ENCODE measurements at regions not wholly inside any gene's neighbourhood (a gene's known extent, or its start where the extent isn't known, plus 50 kb on each side); places are given as distances from the start of the nearest gene placed in this dataset.

GRCh38 chr1:38607526-38607925 lies 252.0 kb downstream of the RRAGC start:
- H3K4me1 Mint-ChIP-seq (ENCODE audit: insufficient read depth, unreplicated experiment), result no peaks in the 10 kb centered on the region
- no peaks in the 10 kb centered on the region for H3K27me3 Mint-ChIP-seq (ENCODE audit: insufficient read depth, unreplicated experiment)
- intact Hi-C loops (cut with micrococcal nuclease), result no loop called here
- no peak overlapping the region for H3K27ac Mint-ChIP-seq (ENCODE audit: low read depth, unreplicated experiment)
- BruUV-seq (replicated peaks), result no TSS peak
- TF ChIP-seq CTCF (IDR thresholded peaks at IDR 0.05; ENCODE audit: unreplicated experiment), result no peak
- no peaks in the 10 kb centered on the region for H3K9me3 Mint-ChIP-seq (ENCODE audit: unreplicated experiment)
- H3K4me3 Mint-ChIP-seq (ENCODE audit: unreplicated experiment), result no peak overlapping the region
- no peak for DNase-seq (ENCODE audit: unreplicated experiment)
- POLR2A ChIA-PET, result no interaction called here
- no peaks in the 10 kb centered on the region for H3K36me3 Mint-ChIP-seq (ENCODE audit: insufficient read depth, unreplicated experiment)
- CTCF ChIA-PET, result no interaction called here

- Mint-ChIP-seq H3K9me3 (ENCODE audit: unreplicated experiment) (no peaks in the 10 kb centered on the region), H3K27ac (ENCODE audit: low read depth, unreplicated experiment) (no peak overlapping the region), H3K4me1 (ENCODE audit: insufficient read depth, unreplicated experiment) (no peaks in the 10 kb centered on the region), H3K4me3 (ENCODE audit: unreplicated experiment) (no peak overlapping the region), H3K27me3 (ENCODE audit: insufficient read depth, unreplicated experiment) (no peaks in the 10 kb centered on the region), H3K36me3 (ENCODE audit: insufficient read depth, unreplicated experiment) (no peaks in the 10 kb centered on the region)
- BruUV-seq (replicated peaks), result no TSS peak
- ChIA-PET CTCF (interaction anchor here (1.0 kb wide), 1 partner anchor 18 kb away, joined by 3 read pairs; no protein-coding TSS in a partner anchor), POLR2A (no interaction called here)
- TF ChIP-seq CTCF (IDR thresholded peaks at IDR 0.05; ENCODE audit: unreplicated experiment), result no peak
- intact Hi-C loops (cut with micrococcal nuclease), result no loop called here
- no peak for DNase-seq (ENCODE audit: unreplicated experiment)
Measured at GRCh38 chr1:38605063-38605462, 254.5 kb downstream of the RRAGC start.

DNA sequence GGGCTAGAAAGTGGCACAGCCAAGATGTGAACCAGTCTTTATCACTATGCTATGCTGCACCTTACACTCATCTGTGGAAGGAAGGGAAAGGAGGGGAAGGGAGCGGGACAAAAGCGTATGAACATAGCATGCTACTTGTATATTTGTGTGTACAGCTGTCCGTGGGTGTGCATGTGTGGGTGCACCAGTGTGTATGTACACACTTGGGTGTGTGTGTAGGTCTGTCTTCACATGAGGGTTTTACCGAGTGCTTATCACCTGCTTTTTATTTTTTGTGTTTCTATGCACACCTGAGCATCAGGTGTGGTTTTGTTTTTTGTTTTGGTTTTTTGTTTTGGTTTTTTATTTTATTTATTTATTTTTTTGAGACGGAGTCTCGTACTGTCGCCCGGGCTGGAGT lies 255.7 kb downstream of the RRAGC start:
- ChIA-PET CTCF (interaction anchor here (0.7 kb wide), 1 partner anchor 10 kb away, joined by 4 read pairs; no protein-coding TSS in a partner anchor), POLR2A (no interaction called here)
- no peak overlapping the region for H3K4me3 Mint-ChIP-seq (ENCODE audit: unreplicated experiment)
- no peaks in the 10 kb centered on the region for H3K9me3 Mint-ChIP-seq (ENCODE audit: unreplicated experiment)
- DNase-seq (ENCODE audit: unreplicated experiment), result no peak
- BruUV-seq (replicated peaks), result no TSS peak
- no peak overlapping the region for H3K27ac Mint-ChIP-seq (ENCODE audit: low read depth, unreplicated experiment)
- TF ChIP-seq CTCF (IDR thresholded peaks at IDR 0.05; ENCODE audit: unreplicated experiment), result no peak
- H3K36me3 Mint-ChIP-seq (ENCODE audit: insufficient read depth, unreplicated experiment), result no peaks in the 10 kb centered on the region
- no peaks in the 10 kb centered on the region for H3K4me1 Mint-ChIP-seq (ENCODE audit: insufficient read depth, unreplicated experiment)
- H3K27me3 Mint-ChIP-seq (ENCODE audit: insufficient read depth, unreplicated experiment), result no peaks in the 10 kb centered on the region
- intact Hi-C loops (cut with micrococcal nuclease), result no loop called here

GRCh38 chr1:38600905-38601304 lies 258.7 kb downstream of the RRAGC start:
- Mint-ChIP-seq H3K27me3 (ENCODE audit: insufficient read depth, unreplicated experiment) (no peaks in the 10 kb centered on the region), H3K9me3 (ENCODE audit: unreplicated experiment) (no peaks in the 10 kb centered on the region), H3K4me3 (ENCODE audit: unreplicated experiment) (no peak overlapping the region), H3K27ac (ENCODE audit: low read depth, unreplicated experiment) (no peak overlapping the region), H3K36me3 (ENCODE audit: insufficient read depth, unreplicated experiment) (no peaks in the 10 kb centered on the region), H3K4me1 (ENCODE audit: insufficient read depth, unreplicated experiment) (no peaks in the 10 kb centered on the region)
- POLR2A ChIA-PET, result no interaction called here
- no peak for TF ChIP-seq CTCF (IDR thresholded peaks at IDR 0.05; ENCODE audit: unreplicated experiment)
- no peak for DNase-seq (ENCODE audit: unreplicated experiment)
- intact Hi-C loops (cut with micrococcal nuclease), result no loop called here
- CTCF ChIA-PET, result no interaction called here
- BruUV-seq (replicated peaks), result no TSS peak
